Loucy (cell line): ENCODE measurements at regions not wholly inside any gene's neighbourhood (a gene's known extent, or its start where the extent isn't known, plus 50 kb on each side); places are given as distances from the start of the nearest gene placed in this dataset.

Source experiments
- H2AFZ ChIP-seq: fragments of 200-600 bp; sonication (generic); 2 replicates; pipeline ENCODE4 v1.6.0; 2016; ENCODE audit warnings: antibody characterized with exemption, mild to moderate bottlenecking, low read length, moderate library complexity
- H3F3A ChIP-seq: fragments of 200-600 bp; 2 replicates; pipeline ENCODE4 v1.6.0; 2016; ENCODE audit warnings: antibody characterized with exemption, low read depth, mild to moderate bottlenecking
- H3K27me3 ChIP-seq: fragments of 200-600 bp; sonication (generic); 2 replicates; pipeline ENCODE4 v1.6.1; 2014; ENCODE audit warnings: low read length, mild to moderate bottlenecking; ENCODE audit not compliant: insufficient read depth, poor library complexity, severe bottlenecking
- H3K36me3 ChIP-seq: fragments of 200-600 bp; sonication (generic); 2 replicates; pipeline ENCODE4 v1.6.1; 2016; ENCODE audit warnings: low read length; ENCODE audit not compliant: insufficient read depth
- H3K4me1 ChIP-seq: fragments of 200-600 bp; sonication (generic); 2 replicates; pipeline ENCODE4 v1.5.1; 2014; ENCODE audit warnings: low read length, mild to moderate bottlenecking; ENCODE audit not compliant: insufficient read depth, poor library complexity, severe bottlenecking
- H3K4me2 ChIP-seq: fragments of 200-600 bp; sonication (generic); 2 replicates; pipeline ENCODE4 v1.6.0; 2014; ENCODE audit warnings: antibody characterized with exemption, low read length, low read depth, mild to moderate bottlenecking; ENCODE audit not compliant: poor library complexity, severe bottlenecking
- H3K4me3 ChIP-seq: fragments of 200-600 bp; sonication (generic); 2 replicates; pipeline ENCODE4 v1.5.1; 2014; ENCODE audit warnings: low read length, mild to moderate bottlenecking, mixed read lengths; ENCODE audit not compliant: poor library complexity, severe bottlenecking
- H3K79me2 ChIP-seq: fragments of 200-600 bp; sonication (generic); 2 replicates; pipeline ENCODE4 v1.6.1; 2014; ENCODE audit warnings: low read length; ENCODE audit not compliant: insufficient read depth
- H3K9ac ChIP-seq: fragments of 200-600 bp; sonication (generic); 2 replicates; pipeline ENCODE4 v1.6.0; 2014; ENCODE audit warnings: mild to moderate bottlenecking, low read depth, low read length, moderate library complexity; ENCODE audit not compliant: poor library complexity, severe bottlenecking
- H3K9me2 ChIP-seq: fragments of 200-600 bp; sonication (generic); replicated peaks from 2 replicates; pipeline ENCODE4 v1.6.1; 2016; ENCODE audit warnings: low read depth, low read length, mixed read lengths
- H3K9me3 ChIP-seq: fragments of 200-600 bp; sonication (generic); 2 replicates; pipeline ENCODE4 v1.6.1; 2014; ENCODE audit warnings: mild to moderate bottlenecking, antibody characterized with exemption, low read length, low read depth; ENCODE audit not compliant: insufficient read depth
- H4K20me1 ChIP-seq: fragments of 200-600 bp; sonication (generic); 2 replicates; pipeline ENCODE4 v1.6.0; 2014; ENCODE audit warnings: antibody characterized with exemption, low read length, mild to moderate bottlenecking; ENCODE audit not compliant: insufficient read depth, poor library complexity, severe bottlenecking
- CTCF ChIP-seq: fragments of 200-600 bp; sonication (generic); conservative IDR thresholded peaks from 2 replicates; pipeline ENCODE4 v1.5.1; 2014; ENCODE audit warnings: mild to moderate bottlenecking, antibody characterized with exemption, low read length
- EZH2phosphoT487 ChIP-seq: fragments of 200-600 bp; IDR thresholded peaks from 2 replicates; pipeline ENCODE4 v1.6.1; 2018; ENCODE audit warnings: antibody characterized with exemption, mild to moderate bottlenecking, moderate library complexity, borderline replicate concordance

- Histone ChIP-seq H3K36me3 (no peaks in the 10 kb centered on the region), H3K9ac (no peak overlapping the region), H3F3A (no peaks in the 10 kb centered on the region), H3K9me3 (no peaks in the 10 kb centered on the region), H2AFZ (no peak overlapping the region), H3K79me2 (no peaks in the 10 kb centered on the region), H4K20me1 (no peaks in the 10 kb centered on the region), H3K27me3 (no peaks in the 10 kb centered on the region), H3K4me1 (no peaks in the 10 kb centered on the region), H3K4me3 (no peak overlapping the region), H3K4me2 (no peak overlapping the region), H3K9me2 (no peaks in the 10 kb centered on the region)
- TF ChIP-seq CTCF (no peak), EZH2phosphoT487 (no peak)
Observed at GRCh38 chr2:66875941-66876462, 441.1 kb downstream of the MEIS1 start.

GRCh38 chr2:66885775-66886383, 451.0 kb downstream of the MEIS1 start:
- H3K4me1 ChIP-seq, result no peaks in the 10 kb centered on the region
- no peak overlapping the region for H3K4me3 ChIP-seq
- H3K27me3 ChIP-seq, result no peaks in the 10 kb centered on the region
- no peaks in the 10 kb centered on the region for H4K20me1 ChIP-seq
- no peaks in the 10 kb centered on the region for H3F3A ChIP-seq
- no peak overlapping the region for H3K9ac ChIP-seq
- H3K79me2 ChIP-seq, result no peaks in the 10 kb centered on the region
- no peaks in the 10 kb centered on the region for H3K9me2 ChIP-seq
- no peak overlapping the region for H3K4me2 ChIP-seq
- TF ChIP-seq CTCF (no peak), EZH2phosphoT487 (no peak)
- H2AFZ ChIP-seq, result no peak overlapping the region
- H3K9me3 ChIP-seq, result no peaks in the 10 kb centered on the region
- no peaks in the 10 kb centered on the region for H3K36me3 ChIP-seq

GRCh38 chr2:66888246-66888645, 453.3 kb downstream of the MEIS1 start:
- Histone ChIP-seq H3K36me3 (no peaks in the 10 kb centered on the region), H3K4me2 (no peak overlapping the region), H3K79me2 (no peaks in the 10 kb centered on the region), H3K9ac (no peak overlapping the region), H3K9me2 (no peaks in the 10 kb centered on the region), H3K27me3 (no peaks in the 10 kb centered on the region), H3F3A (no peaks in the 10 kb centered on the region), H3K4me3 (no peak overlapping the region), H3K9me3 (no peaks in the 10 kb centered on the region), H3K4me1 (no peaks in the 10 kb centered on the region), H4K20me1 (no peaks in the 10 kb centered on the region), H2AFZ (no peak overlapping the region)
- no peak for TF ChIP-seq CTCF
- TF ChIP-seq EZH2phosphoT487, result no peak
